ENCODE measurements at regions not wholly inside any gene's neighbourhood (a gene's known extent, or its start where the extent isn't known, plus 50 kb on each side); places are given as distances from the start of the nearest gene placed in this dataset.

DNA sequence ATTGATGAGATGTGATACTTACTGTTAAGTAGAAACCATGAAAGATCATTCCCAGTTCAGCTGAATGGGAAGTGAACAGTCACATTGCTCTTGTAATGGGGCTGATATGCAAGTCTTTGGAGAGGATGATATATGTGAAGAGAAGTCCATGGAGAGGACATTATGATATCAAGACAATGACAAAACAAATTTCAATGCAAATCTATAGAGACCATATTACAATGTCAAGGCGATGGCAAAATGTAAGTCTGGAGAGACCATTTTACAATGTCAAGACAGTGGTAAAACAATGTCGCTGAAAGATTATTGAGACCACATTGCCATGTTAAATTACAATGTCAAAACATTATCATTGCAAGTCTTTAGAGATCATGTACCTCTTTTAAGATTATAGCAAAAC lies 277.1 kb upstream of the MEIS2 start:
- no TSS peak for BruUV-seq (replicated peaks)
- ChIA-PET CTCF (no interaction called here), POLR2A (no interaction called here)
- Mint-ChIP-seq H3K9me3 (ENCODE audit: unreplicated experiment) (peaks cover 9% of the 10 kb centered on the region), H3K27me3 (ENCODE audit: insufficient read depth, unreplicated experiment) (no peaks in the 10 kb centered on the region), H3K27ac (ENCODE audit: low read depth, unreplicated experiment) (no peak overlapping the region), H3K36me3 (ENCODE audit: insufficient read depth, unreplicated experiment) (no peaks in the 10 kb centered on the region), H3K4me3 (ENCODE audit: unreplicated experiment) (no peak overlapping the region), H3K4me1 (ENCODE audit: insufficient read depth, unreplicated experiment) (no peaks in the 10 kb centered on the region)
- intact Hi-C loops (cut with micrococcal nuclease) = no loop called here
- TF ChIP-seq, protein P1, sequence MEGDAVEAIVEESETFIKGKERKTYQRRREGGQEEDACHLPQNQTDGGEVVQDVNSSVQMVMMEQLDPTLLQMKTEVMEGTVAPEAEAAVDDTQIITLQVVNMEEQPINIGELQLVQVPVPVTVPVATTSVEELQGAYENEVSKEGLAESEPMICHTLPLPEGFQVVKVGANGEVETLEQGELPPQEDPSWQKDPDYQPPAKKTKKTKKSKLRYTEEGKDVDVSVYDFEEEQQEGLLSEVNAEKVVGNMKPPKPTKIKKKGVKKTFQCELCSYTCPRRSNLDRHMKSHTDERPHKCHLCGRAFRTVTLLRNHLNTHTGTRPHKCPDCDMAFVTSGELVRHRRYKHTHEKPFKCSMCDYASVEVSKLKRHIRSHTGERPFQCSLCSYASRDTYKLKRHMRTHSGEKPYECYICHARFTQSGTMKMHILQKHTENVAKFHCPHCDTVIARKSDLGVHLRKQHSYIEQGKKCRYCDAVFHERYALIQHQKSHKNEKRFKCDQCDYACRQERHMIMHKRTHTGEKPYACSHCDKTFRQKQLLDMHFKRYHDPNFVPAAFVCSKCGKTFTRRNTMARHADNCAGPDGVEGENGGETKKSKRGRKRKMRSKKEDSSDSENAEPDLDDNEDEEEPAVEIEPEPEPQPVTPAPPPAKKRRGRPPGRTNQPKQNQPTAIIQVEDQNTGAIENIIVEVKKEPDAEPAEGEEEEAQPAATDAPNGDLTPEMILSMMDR (IDR thresholded peaks at IDR 0.05; ENCODE audit: unreplicated experiment) = no peak
- DNase-seq (ENCODE audit: unreplicated experiment) = no peak

DNA sequence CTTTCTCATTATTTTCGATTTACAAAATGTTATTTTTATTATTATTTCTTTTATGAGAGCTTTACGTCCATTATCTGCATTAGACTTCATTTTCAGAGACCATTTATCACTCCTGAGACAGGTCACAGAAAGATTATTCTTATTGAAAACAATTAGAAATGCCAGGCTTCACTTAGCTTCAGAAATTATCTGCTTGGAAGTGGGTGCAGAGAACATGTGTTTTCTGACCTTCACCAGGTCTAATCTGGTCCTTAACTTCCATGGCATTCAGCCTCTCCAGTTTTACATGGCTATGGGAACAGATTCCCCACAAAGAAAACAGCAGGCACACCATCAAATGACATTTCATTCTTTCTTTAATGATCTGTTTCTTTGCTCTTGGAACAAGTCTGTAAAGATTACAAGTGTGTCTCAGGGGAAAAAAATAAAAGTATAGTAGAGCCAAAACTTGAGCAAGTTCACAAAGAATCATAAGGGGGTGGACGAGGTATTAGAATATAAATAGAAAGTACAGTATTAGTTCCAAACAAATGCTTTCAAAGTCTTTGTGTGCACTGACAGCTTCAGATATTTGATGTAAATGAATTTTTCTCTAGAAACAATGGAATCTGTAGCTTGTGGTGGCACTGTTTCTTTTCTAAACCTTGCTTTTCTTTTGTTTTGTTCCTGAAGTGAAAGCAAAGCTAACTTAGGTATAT lies 294.2 kb upstream of the MEIS2 start:
- ChIA-PET POLR2A (no interaction called here), CTCF (no interaction called here)
- Mint-ChIP-seq H3K4me1 (ENCODE audit: insufficient read depth, unreplicated experiment) (no peaks in the 10 kb centered on the region), H3K27ac (ENCODE audit: low read depth, unreplicated experiment) (no peak overlapping the region), H3K9me3 (ENCODE audit: unreplicated experiment) (peaks cover 52% of the 10 kb centered on the region), H3K27me3 (ENCODE audit: insufficient read depth, unreplicated experiment) (no peaks in the 10 kb centered on the region), H3K36me3 (ENCODE audit: insufficient read depth, unreplicated experiment) (no peaks in the 10 kb centered on the region), H3K4me3 (ENCODE audit: unreplicated experiment) (no peak overlapping the region)
- intact Hi-C loops (cut with micrococcal nuclease) = no loop called here
- BruUV-seq (replicated peaks) = no TSS peak
- TF ChIP-seq, protein P1 (IDR thresholded peaks at IDR 0.05; ENCODE audit: unreplicated experiment) = no peak
- no peak for DNase-seq (ENCODE audit: unreplicated experiment)

DNA sequence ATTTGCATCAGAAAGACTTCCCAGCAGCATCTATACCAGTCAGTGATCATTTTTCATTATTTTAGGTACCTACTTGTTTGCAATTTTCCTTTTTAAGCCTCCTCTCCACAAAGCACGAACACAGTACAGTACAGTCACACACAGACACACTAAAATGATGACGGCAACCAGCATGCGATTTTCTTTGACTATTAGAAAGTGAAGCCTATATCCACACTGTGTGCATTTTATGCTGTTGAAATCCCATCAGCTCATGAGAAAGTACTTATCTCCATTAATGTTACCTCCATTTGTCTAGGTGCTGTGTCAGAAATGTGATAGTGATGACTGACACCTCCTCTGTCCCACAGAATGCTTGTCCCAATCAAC lies 294.7 kb upstream of the MEIS2 start:
- Mint-ChIP-seq H3K36me3 (ENCODE audit: insufficient read depth, unreplicated experiment) (no peaks in the 10 kb centered on the region), H3K9me3 (ENCODE audit: unreplicated experiment) (peaks cover 47% of the 10 kb centered on the region), H3K27ac (ENCODE audit: low read depth, unreplicated experiment) (no peak overlapping the region), H3K27me3 (ENCODE audit: insufficient read depth, unreplicated experiment) (no peaks in the 10 kb centered on the region), H3K4me3 (ENCODE audit: unreplicated experiment) (no peak overlapping the region), H3K4me1 (ENCODE audit: insufficient read depth, unreplicated experiment) (no peaks in the 10 kb centered on the region)
- TF ChIP-seq, protein P1 (IDR thresholded peaks at IDR 0.05; ENCODE audit: unreplicated experiment) = no peak
- no peak for DNase-seq (ENCODE audit: unreplicated experiment)
- BruUV-seq (replicated peaks) = no TSS peak
- intact Hi-C loops (cut with micrococcal nuclease) = no loop called here
- POLR2A ChIA-PET = no interaction called here
- CTCF ChIA-PET = no interaction called here

GRCh38 chr15:37397266-37398022 lies 297.1 kb upstream of the MEIS2 start:
- CTCF ChIA-PET = interaction anchor here (0.6 kb wide), 1 partner anchor 317 kb away, joined by 3 read pairs; no protein-coding TSS in a partner anchor
- TF ChIP-seq, protein P1 (IDR thresholded peaks at IDR 0.05; ENCODE audit: unreplicated experiment) = no peak
- H3K36me3 Mint-ChIP-seq (ENCODE audit: insufficient read depth, unreplicated experiment) = no peaks in the 10 kb centered on the region
- intact Hi-C loops (cut with micrococcal nuclease) = no loop called here
- peaks cover 29% of the 10 kb centered on the region for H3K9me3 Mint-ChIP-seq (ENCODE audit: unreplicated experiment)
- no TSS peak for BruUV-seq (replicated peaks)
- no peak overlapping the region for H3K4me3 Mint-ChIP-seq (ENCODE audit: unreplicated experiment)
- H3K27me3 Mint-ChIP-seq (ENCODE audit: insufficient read depth, unreplicated experiment) = no peaks in the 10 kb centered on the region
- H3K27ac Mint-ChIP-seq (ENCODE audit: low read depth, unreplicated experiment) = no peak overlapping the region
- POLR2A ChIA-PET = interaction anchor here (0.5 to 0.6 kb wide), 2 partner anchors 229 to 407 kb away, joined by 3 read pairs; no protein-coding TSS in a partner anchor
- DNase-seq (ENCODE audit: unreplicated experiment) = no peak
- H3K4me1 Mint-ChIP-seq (ENCODE audit: insufficient read depth, unreplicated experiment) = no peaks in the 10 kb centered on the region
